ENCODE measurements at regions not wholly inside any gene's neighbourhood (a gene's known extent, or its start where the extent isn't known, plus 50 kb on each side); places are given as distances from the start of the nearest gene placed in this dataset.

GRCh38 chr14:71632440-71632946 is 299.7 kb upstream of the RGS6 start:
- no peak for DNase-seq (ENCODE audit: low spot score)

GRCh38 chr14:71636076-71636475 is 296.2 kb upstream of the RGS6 start:
- DNase-seq (ENCODE audit: low spot score): no peak

DNA sequence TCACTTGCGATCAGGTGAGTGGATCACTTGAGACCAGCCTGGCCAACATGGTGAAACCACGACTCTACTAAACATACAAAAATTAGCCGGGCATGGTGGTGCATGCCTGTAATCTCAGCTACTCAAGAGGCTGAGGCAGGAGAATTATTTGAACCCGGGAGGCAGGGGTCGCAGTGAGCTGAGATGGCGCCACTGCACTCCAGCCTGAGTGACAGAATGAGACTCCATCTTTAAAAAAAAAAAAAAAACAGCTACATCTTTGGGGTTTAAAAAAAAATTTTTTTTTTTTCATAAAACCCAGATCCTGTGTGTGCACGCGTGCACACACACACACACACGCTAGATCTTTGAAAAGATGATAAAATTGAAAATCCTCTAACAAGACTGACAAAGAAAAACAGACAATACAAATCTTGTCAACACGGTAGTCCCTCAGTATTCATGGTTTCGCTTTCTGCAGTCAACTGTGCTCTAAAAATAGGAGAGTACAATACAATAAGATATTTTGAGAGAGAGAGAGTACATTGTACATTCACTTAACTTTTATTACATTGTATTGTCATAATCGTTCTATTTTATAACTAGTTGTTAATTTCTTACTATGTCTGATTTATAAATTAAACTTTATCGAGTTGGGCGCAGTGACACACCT is 295.3 kb upstream of the RGS6 start:
- DNase-seq (ENCODE audit: low spot score): no peak

DNA sequence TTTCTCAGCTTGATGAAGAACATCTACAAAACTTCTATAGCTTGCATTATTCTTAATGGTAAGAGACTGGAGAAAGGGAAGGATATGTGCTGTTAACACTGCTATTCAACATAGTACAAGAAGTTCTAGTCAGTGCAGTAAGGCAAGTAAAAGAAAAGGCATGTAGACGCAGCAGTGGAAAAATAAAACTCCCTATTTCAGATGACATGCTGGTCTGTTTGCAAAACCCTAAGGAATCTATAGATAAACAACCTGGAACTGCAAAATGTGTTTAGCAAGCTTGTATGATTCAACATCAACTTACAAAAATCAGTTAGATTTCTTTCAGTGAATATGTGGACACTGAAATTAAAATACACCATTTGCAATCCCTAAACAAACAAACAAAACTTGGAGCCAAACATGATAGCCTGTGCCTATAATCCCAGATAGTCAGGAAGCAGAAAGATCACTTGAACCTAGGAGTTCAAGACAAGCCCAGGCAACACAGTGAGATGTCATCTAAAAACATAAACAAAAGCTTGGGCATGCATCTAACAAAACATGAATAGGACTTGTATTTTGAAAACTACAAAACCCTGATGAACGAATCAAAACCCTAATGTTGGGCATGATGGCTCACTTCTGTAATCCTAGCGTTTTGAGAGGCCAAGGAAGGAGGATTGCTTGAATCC is 293.6 kb upstream of the RGS6 start:
- no peak for DNase-seq (ENCODE audit: low spot score)

- DNase-seq (ENCODE audit: low spot score): no peak
Measured at GRCh38 chr14:71642715-71643114, 289.5 kb upstream of the RGS6 start.

- no peak for DNase-seq (ENCODE audit: low spot score)
Measured at GRCh38 chr14:71645656-71646055, 286.6 kb upstream of the RGS6 start.

GRCh38 chr14:71646518-71646917 is 285.7 kb upstream of the RGS6 start:
- DNase-seq (ENCODE audit: low spot score): no peak

GRCh38 chr14:71647086-71647784 is 285.0 kb upstream of the RGS6 start:
- no peak for DNase-seq (ENCODE audit: low spot score)

- DNase-seq (ENCODE audit: low spot score): no peak
Measured at GRCh38 chr14:71648725-71649124, 283.5 kb upstream of the RGS6 start.

DNA sequence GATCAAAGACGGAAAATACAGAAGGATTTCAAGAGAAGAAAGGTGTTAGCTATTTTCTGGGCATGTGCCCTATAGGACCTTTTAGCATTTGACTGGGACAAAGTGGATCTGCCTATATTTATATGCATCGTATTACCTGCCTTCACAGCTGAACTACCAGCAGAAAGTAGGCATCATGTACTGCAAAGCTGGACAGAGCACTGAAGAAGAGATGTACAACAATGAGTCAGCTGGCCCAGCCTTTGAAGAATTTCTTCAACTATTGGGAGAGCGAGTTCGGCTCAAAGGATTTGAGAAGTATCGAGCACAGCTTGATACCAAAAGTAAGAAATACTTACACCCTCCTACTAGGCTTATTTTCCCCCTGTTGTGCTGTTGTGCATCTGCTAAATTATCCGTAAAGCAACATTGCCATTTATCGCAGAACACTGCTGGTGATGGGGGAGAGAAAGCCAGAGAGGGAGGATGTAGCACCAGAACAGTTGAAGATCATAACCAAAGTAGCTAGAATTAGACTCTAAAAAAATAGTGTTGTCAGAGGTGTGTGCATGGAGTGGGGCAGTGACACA is 282.0 kb upstream of the RGS6 start:
- no peak for DNase-seq (ENCODE audit: low spot score)

DNA sequence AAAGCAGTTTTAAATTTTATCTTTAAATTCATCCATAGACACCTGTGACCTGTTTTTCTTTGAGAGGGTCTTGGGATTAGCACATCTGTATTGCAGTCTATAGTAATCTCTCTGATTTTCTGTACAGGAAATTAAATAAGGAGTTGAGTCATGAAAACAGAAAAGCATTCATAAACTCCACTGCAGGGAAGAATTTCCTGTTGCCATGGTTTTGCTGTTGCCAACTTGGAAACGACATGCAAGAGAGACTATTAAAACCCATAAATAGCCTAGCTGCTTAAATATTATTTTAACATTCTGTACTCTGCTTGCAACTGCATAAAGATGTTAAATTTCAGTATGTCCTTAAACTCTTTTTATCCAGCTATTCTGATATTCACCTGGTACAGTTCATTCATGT is 281.0 kb upstream of the RGS6 start:
- no peak for DNase-seq (ENCODE audit: low spot score)

DNA sequence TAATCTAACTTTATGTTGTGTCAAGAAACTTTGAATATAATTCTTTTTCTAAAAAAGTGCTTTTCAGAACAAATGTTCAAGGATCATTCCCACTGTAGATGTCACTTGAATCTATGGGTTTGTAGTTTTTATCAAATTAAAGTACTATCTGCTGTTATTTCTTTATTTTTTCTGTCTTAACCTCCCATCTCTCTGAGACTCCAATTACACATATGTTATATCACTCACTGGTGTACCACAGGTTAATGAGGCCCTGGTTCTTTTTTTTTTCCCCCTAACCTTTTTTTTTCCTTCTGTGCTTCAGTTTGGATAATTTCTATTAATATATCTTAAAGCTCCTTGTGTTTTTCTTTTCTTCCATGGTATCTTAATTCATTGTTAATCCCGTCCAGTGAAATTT is 279.9 kb upstream of the RGS6 start:
- DNase-seq (ENCODE audit: low spot score): no peak

GRCh38 chr14:71654810-71655209 is 277.4 kb upstream of the RGS6 start:
- DNase-seq (ENCODE audit: low spot score): no peak

DNA sequence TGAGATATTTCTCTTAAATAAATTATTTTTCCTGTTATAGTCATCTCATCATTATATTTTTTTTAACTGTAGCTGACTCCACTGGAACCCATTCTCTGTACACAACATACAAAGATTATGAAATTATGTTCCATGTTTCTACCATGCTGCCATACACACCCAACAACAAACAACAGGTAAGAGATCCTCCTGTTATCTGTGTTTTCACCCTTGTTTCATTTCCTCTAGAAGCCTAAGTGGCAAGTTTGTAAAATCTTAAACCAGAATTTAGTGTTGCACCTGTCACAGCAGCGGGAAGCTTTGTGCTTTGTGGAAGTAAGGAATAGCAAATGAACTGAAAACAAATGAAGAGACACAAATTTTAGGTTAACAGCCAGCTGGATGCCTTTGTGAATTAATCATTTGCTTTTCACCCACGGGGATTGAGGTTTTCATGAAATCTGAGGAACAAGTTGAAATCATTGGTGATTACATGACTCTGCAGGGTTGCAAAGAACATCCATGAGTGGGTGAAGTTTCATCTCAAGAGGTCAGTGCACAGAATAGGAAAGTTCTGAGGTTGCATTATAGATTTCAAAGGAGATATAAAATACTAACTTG is 273.9 kb upstream of the RGS6 start:
- DNase-seq (ENCODE audit: low spot score): no peak

GRCh38 chr14:71659159-71659558 is 273.1 kb upstream of the RGS6 start:
- DNase-seq (ENCODE audit: low spot score): no peak

- no peak for DNase-seq (ENCODE audit: low spot score)
Measured at GRCh38 chr14:71661441-71661840, 270.8 kb upstream of the RGS6 start.

DNA sequence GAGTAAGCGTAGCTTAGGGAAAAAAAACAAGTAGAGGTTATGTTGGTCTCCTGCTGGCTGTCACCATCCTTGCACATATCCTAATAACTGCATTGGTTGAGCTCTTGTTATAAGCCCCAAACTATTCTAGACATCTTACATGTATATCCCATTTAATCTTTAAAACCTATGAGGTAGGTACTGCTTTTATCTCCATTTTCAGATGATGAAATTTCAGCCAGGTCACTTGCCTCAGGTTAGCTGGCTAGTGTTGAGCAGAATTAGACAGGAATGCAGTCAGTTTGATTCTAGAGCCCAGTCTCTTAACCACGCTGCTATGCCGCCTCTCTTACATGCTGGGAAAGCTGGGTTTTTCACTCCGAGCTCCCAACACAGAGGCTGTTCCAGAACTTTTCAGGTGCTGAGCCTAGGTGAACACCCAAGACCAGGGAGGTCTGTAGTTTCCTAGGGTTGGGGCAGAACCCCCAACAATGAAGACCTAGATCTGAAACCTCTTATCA is 269.9 kb upstream of the RGS6 start:
- no peak for DNase-seq (ENCODE audit: low spot score)

GRCh38 chr14:71665157-71665556 is 267.1 kb upstream of the RGS6 start:
- no peak for DNase-seq (ENCODE audit: low spot score)

DNA sequence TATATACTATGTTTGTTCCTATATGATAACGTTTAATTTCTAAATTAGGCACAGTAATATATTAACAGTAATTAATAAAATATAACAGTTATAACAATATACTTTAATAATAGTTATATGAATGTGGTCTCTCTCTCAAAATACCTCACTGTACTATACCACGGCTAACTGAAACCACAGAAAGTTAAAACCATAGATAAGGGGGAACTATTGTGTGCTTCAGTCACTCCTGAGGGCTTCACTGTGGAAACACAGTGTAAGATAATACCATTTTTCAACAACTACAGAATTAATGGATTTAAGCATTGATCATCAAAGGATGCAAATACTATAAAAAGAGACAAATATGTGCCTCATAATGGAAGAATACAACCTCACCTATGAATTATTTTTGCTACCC is 266.4 kb upstream of the RGS6 start:
- no peak for DNase-seq (ENCODE audit: low spot score)

- no peak for DNase-seq (ENCODE audit: low spot score)
Measured at GRCh38 chr14:71666571-71667145, 265.6 kb upstream of the RGS6 start.

DNA sequence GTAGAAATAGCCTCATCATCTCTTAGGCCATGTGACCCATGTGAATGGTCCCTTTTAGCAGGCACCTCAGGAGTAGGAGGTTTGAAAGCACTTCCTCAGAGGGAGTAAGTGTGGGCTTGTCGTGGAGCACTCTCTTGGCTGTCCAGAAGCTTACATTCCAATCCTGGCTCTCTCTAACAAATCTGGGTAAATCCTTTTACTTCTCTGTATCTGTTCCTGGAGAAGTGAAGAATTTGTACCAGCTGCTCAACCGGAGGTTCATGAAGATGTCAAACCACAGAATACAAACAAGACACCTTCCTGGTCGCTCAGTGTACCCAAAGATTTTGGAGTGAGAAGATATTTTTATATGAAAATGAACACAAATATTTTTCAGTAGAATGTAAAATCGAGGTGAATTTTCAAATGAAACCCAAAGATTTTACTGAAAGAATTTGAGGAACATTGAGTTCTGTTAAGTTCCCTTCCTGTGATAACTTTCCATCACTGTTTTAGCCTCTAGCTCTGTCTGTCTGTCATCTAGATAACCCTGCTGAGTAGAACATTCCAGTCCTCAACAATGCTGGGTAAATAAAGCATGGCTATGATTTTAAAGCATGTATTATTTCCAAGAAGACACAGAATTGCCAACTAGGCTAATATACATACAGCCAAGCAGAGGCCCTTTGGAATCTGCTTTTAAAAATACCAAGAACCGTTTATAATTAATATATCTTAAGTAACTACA is 263.9 kb upstream of the RGS6 start:
- DNase-seq (ENCODE audit: low spot score): no peak
